Stimulated activated CD8-positive, alpha-beta memory T cell treated with anti-CD3 and anti-CD28 coated beads, Interleukin-15, amount 100 ng/mL, for 1 hour (primary cell): ENCODE measurements at regions not wholly inside any gene's neighbourhood (a gene's known extent, or its start where the extent isn't known, plus 50 kb on each side); places are given as distances from the start of the nearest gene placed in this dataset.
"Not testable (repeated sequence)": the region's sequence is repeated elsewhere in the genome, so short reads cannot be mapped to it uniquely, and the experiment has no call there.

Experiments
- DNase-seq: peaks from one replicate; pipeline ENCODE4 v3.0.0-alpha.2; 2020; ENCODE audit warnings: low read depth

GRCh38 chr10:21366108-21366507 is 159.4 kb downstream of the SKIDA1 start:
- DNase-seq = not testable (repeated sequence)

- no peak for DNase-seq
These were observed 161.0 kb downstream of the SKIDA1 start for GRCh38 chr10:21364196-21365114.

GRCh38 chr10:21363731-21364104 is 161.8 kb downstream of the SKIDA1 start:
- no peak for DNase-seq

GRCh38 chr10:21363092-21363730 is 162.3 kb downstream of the SKIDA1 start:
- no peak for DNase-seq

- no peak for DNase-seq
These were observed 166.3 kb downstream of the SKIDA1 start for GRCh38 chr10:21359202-21359601.

- no peak for DNase-seq
These were observed 169.9 kb downstream of the SKIDA1 start for GRCh38 chr10:21355591-21356011.

GRCh38 chr10:21352886-21353285 is 172.6 kb downstream of the SKIDA1 start:
- DNase-seq = no peak

GRCh38 chr10:21351594-21351993 is 173.9 kb downstream of the SKIDA1 start:
- not testable (repeated sequence) for DNase-seq

- no peak for DNase-seq
These were observed 175.6 kb downstream of the SKIDA1 start for GRCh38 chr10:21349912-21350286.

GRCh38 chr10:21347785-21348170 is 177.7 kb downstream of the SKIDA1 start:
- DNase-seq = no peak

- DNase-seq = no peak
These were observed 178.3 kb downstream of the SKIDA1 start for GRCh38 chr10:21347043-21347784.

- no peak for DNase-seq
These were observed 182.4 kb downstream of the SKIDA1 start for GRCh38 chr10:21343087-21343486.

- not testable (repeated sequence) for DNase-seq
These were observed 183.0 kb downstream of the SKIDA1 start for GRCh38 chr10:21342499-21342898.

- no peak for DNase-seq
These were observed 185.2 kb downstream of the SKIDA1 start for GRCh38 chr10:21340331-21340730.

- DNase-seq = no peak
These were observed 188.2 kb downstream of the SKIDA1 start for GRCh38 chr10:21337171-21337792.

GRCh38 chr10:21336476-21337170 is 188.9 kb downstream of the SKIDA1 start:
- DNase-seq = no peak

GRCh38 chr10:21334891-21335696 is 190.4 kb downstream of the SKIDA1 start:
- DNase-seq = no peak

GRCh38 chr10:21330628-21331020 is 194.9 kb downstream of the SKIDA1 start:
- DNase-seq = no peak

- no peak for DNase-seq
These were observed 195.4 kb downstream of the SKIDA1 start for GRCh38 chr10:21329995-21330627.

GRCh38 chr10:21327289-21327993 is 198.0 kb downstream of the SKIDA1 start:
- DNase-seq = no peak
